CD8-positive, alpha-beta memory T cell (primary cell): ENCODE measurements at regions not wholly inside any gene's neighbourhood (a gene's known extent, or its start where the extent isn't known, plus 50 kb on each side); places are given as distances from the start of the nearest gene placed in this dataset.

Source experiments
- CTCF ChIA-PET: fragments of 350-600 bp; sonication (Branson Sonifier 250); formaldehyde crosslinking; loops from one replicate; lab custom pipeline; 2021; ENCODE audit warnings: antibody characterized with exemption; lab: Charles Lee
- POLR2A ChIA-PET: fragments of 350-600 bp; sonication (Branson Sonifier 250); formaldehyde crosslinking; loops from one replicate; lab custom pipeline; 2021; ENCODE audit warnings: antibody characterized with exemption; lab: Charles Lee
- DNase-seq, 5 donors: peaks; one replicate each; pipeline versions ENCODE4 v3.0.0 to v3.0.0-alpha.2; 2020 to 2022; ENCODE audit warnings: mixed read lengths in 1 of 5
- H3K27ac ChIP-seq: one replicate; pipeline ENCODE4 v1.7.0; 2013; ENCODE audit warnings: low read depth, mild to moderate bottlenecking, low read length, moderate library complexity
- H3K27me3 ChIP-seq: 2 replicates; pipeline ENCODE4 v1.7.0; 2013; ENCODE audit warnings: low read length, mild to moderate bottlenecking; ENCODE audit not compliant: insufficient read depth, poor library complexity, severe bottlenecking
- H3K36me3 ChIP-seq: 2 replicates; pipeline ENCODE4 v1.7.0; 2013; ENCODE audit warnings: mild to moderate bottlenecking, low read length, moderate library complexity; ENCODE audit not compliant: insufficient read depth
- H3K4me1 ChIP-seq: 2 replicates; pipeline ENCODE4 v1.7.0; 2013; ENCODE audit warnings: mild to moderate bottlenecking, low read length, moderate library complexity; ENCODE audit not compliant: insufficient read depth
- H3K4me3 ChIP-seq: 2 replicates; pipeline ENCODE4 v1.7.0; 2013; ENCODE audit warnings: mild to moderate bottlenecking, low read length
- H3K9me3 ChIP-seq: 2 replicates; pipeline ENCODE4 v1.7.0; 2013; ENCODE audit warnings: mild to moderate bottlenecking, low read length
- H3K27ac Mint-ChIP-seq, 8 donors: one replicate each; pipeline ENCODE4 v1.8.0; 2020 to 2021; ENCODE audit warnings: mixed read lengths in 8 of 8, mild to moderate bottlenecking in 6 of 8, inconsistent platforms in 3 of 8, moderate library complexity in 3 of 8
- H3K27me3 Mint-ChIP-seq, 2 donors: one replicate each; pipeline ENCODE4 v1.8.0; 2020 to 2021; ENCODE audit warnings: mixed read lengths in 2 of 2, mild to moderate bottlenecking in 1 of 2, moderate library complexity in 1 of 2
- H3K36me3 Mint-ChIP-seq, 3 donors: one replicate each; pipeline ENCODE4 v1.8.0; 2020 to 2021; ENCODE audit warnings: mixed read lengths in 3 of 3, inconsistent platforms in 1 of 3, mild to moderate bottlenecking in 1 of 3
- H3K4me1 Mint-ChIP-seq, 3 donors: one replicate each; pipeline ENCODE4 v1.8.0; 2020 to 2021; ENCODE audit warnings: mixed read lengths in 3 of 3, inconsistent platforms in 1 of 3, mild to moderate bottlenecking in 1 of 3
- H3K4me3 Mint-ChIP-seq, 7 donors: one replicate each; pipeline ENCODE4 v1.8.0; 2020 to 2021; ENCODE audit warnings: mixed read lengths in 7 of 7, mild to moderate bottlenecking in 6 of 7, moderate library complexity in 4 of 7, inconsistent platforms in 2 of 7
- H3K9me3 Mint-ChIP-seq, 5 donors: one replicate each; pipeline ENCODE4 v1.8.0; 2020 to 2022; ENCODE audit warnings: mixed read lengths in 5 of 5, mild to moderate bottlenecking in 3 of 5, moderate library complexity in 2 of 5, inconsistent platforms in 1 of 5

DNA sequence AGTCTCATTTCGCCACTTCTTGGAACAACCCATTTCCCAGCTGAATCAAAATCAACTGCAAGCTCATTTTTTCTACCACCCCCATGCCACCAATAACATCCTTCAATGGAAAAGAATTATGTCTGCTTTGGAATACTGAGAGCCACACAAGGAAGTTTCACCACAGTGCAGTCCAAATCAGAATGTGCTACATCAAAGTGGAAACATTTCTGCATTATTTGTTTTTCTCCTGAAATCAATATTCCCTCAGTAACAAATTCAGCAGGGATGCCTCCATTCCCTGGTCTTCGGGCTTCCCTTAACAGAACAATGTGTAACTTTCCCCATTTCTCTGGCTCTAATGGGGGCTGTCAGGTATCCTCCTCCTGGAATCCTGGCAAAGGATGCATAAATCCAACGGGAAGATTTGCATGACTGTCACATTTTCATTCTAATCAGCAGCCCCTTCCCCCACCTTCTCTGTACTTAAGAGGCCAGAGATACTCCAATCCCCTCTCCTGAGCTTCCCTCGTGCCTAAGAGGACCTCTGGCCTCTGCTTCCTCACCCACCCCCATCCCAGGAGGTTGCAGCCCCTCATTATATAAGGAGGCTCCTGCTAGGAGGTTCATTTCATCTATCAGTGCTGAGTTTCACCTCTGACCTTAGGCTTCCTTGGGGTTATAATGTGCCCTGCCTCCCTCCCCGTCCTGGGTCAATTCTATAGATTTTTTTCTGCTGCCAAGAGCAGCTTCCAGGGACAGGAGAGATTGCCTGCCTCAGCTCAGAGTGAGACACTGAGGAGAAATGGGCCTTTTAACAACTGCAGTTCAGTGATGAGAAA, 201.1 kb downstream of the OMA1 start:
- H3K27ac Mint-ChIP-seq = no peak overlapping the region
- CTCF ChIA-PET = no interaction called here
- no peak overlapping the region for H3K4me3 ChIP-seq

DNA sequence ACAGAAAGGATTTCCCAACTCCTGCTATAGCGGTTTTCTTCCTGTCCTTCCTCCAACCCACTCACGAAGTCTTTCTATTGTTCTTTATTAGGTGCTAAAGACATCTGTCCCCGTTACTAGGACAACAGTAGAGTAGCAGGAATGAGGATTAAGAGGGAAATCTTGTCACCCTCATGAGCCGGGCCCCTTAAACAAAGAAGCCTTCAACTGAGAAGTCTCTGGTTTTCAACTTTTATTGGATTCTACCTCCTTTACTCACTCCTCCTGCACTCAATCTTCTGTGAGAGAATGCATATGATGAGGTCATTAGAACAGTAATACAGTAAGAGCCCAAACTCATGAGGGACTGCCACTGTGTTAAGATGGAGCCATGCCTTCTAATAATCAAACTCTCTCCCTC, 206.3 kb downstream of the OMA1 start:
- Mint-ChIP-seq H3K27ac (no peak overlapping the region), H3K36me3 (peaks cover 0 to 8% (median 6%) of the 10 kb centered on the region in 3 donors), H3K9me3 (no peaks in the 10 kb centered on the region), H3K27me3 (no peaks in the 10 kb centered on the region), H3K4me3 (no peak overlapping the region), H3K4me1 (no peaks in the 10 kb centered on the region)
- Histone ChIP-seq H3K27ac (no peak overlapping the region), H3K36me3 (no peaks in the 10 kb centered on the region), H3K4me3 (no peak overlapping the region), H3K9me3 (no peaks in the 10 kb centered on the region), H3K27me3 (no peaks in the 10 kb centered on the region), H3K4me1 (no peaks in the 10 kb centered on the region)
- POLR2A ChIA-PET = no interaction called here
- CTCF ChIA-PET = no interaction called here
- no peak for DNase-seq

More for the DNA sequence above, 201.1 kb downstream of the OMA1 start:
- POLR2A ChIA-PET = no interaction called here
- H3K27me3 ChIP-seq = no peaks in the 10 kb centered on the region
- no peaks in the 10 kb centered on the region for H3K4me1 Mint-ChIP-seq
- no peak overlapping the region for H3K4me3 Mint-ChIP-seq
- no peak overlapping the region for H3K27ac ChIP-seq
- peaks cover 0 to 4% (median 0%) of the 10 kb centered on the region in 5 donors for H3K9me3 Mint-ChIP-seq
- no peak for DNase-seq
- no peaks in the 10 kb centered on the region for H3K27me3 Mint-ChIP-seq
- no peaks in the 10 kb centered on the region for H3K4me1 ChIP-seq
- H3K36me3 Mint-ChIP-seq = peaks cover 0 to 9% (median 4%) of the 10 kb centered on the region in 3 donors
- H3K9me3 ChIP-seq = no peaks in the 10 kb centered on the region
- no peaks in the 10 kb centered on the region for H3K36me3 ChIP-seq

DNA sequence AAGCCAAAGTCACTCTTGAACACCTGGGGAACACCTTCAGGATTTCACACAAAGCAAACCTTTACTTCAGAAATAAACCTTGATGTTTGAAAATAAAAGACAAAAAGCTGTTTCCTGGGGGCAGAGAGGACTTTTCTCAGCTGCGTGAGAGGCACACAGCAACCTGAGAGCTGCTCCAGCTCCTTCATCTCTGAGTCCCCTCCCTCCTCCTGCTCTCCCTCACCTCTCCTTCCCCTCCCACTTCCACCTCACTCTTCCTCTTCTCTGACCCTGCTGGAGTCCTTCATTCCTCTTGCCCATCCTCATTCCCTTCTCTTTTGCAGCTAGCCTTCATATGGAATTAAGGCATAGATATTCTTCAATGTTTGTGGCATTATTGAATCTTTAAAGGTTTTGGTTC, 208.4 kb downstream of the OMA1 start:
- Mint-ChIP-seq H3K27me3 (no peaks in the 10 kb centered on the region), H3K4me1 (no peaks in the 10 kb centered on the region), H3K27ac (no peak overlapping the region), H3K9me3 (no peaks in the 10 kb centered on the region), H3K4me3 (no peak overlapping the region), H3K36me3 (peaks cover 0 to 11% (median 5%) of the 10 kb centered on the region in 3 donors)
- Histone ChIP-seq H3K27ac (no peak overlapping the region), H3K4me1 (no peaks in the 10 kb centered on the region), H3K9me3 (no peaks in the 10 kb centered on the region), H3K27me3 (no peaks in the 10 kb centered on the region), H3K4me3 (no peak overlapping the region), H3K36me3 (no peaks in the 10 kb centered on the region)
- ChIA-PET POLR2A (no interaction called here), CTCF (no interaction called here)
- no peak for DNase-seq

DNA sequence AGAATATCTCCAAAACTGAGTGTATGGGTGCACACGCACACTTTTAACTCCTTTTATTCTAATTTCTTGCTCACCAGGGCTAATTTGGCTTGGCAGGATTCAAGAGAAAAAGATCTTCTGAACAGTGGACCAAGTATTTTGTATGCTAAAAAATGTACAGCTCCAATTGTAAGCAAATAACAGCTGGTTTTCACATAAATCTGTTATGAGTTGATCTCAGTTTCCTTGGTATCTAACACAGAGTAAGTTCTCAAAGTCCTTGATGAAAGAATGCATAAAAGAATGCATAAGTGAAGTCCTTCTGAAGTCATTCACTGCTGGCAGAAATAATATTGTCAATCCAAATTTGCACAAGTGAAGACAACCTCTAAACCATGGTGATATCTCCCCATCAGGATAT, 213.0 kb downstream of the OMA1 start:
- no peak for DNase-seq

GRCh38 chr1:58331156-58331555, 215.4 kb downstream of the OMA1 start:
- Histone ChIP-seq H3K4me1 (no peaks in the 10 kb centered on the region), H3K27me3 (no peaks in the 10 kb centered on the region), H3K4me3 (no peak overlapping the region), H3K36me3 (no peaks in the 10 kb centered on the region), H3K27ac (no peak overlapping the region), H3K9me3 (no peaks in the 10 kb centered on the region)
- ChIA-PET CTCF (no interaction called here), POLR2A (no interaction called here)
- H3K4me1 Mint-ChIP-seq = no peaks in the 10 kb centered on the region
- H3K27me3 Mint-ChIP-seq = no peaks in the 10 kb centered on the region
- H3K36me3 Mint-ChIP-seq = peaks cover 0 to 11% (median 0%) of the 10 kb centered on the region in 3 donors
- H3K4me3 Mint-ChIP-seq = no peak overlapping the region
- no peak overlapping the region for H3K27ac Mint-ChIP-seq
- no peak for DNase-seq
- no peaks in the 10 kb centered on the region for H3K9me3 Mint-ChIP-seq

More for the DNA sequence above, 213.0 kb downstream of the OMA1 start:
- ChIA-PET POLR2A (no interaction called here), CTCF (no interaction called here)
- Mint-ChIP-seq H3K4me3 (no peak overlapping the region), H3K9me3 (no peaks in the 10 kb centered on the region), H3K4me1 (no peaks in the 10 kb centered on the region), H3K27me3 (no peaks in the 10 kb centered on the region), H3K27ac (no peak overlapping the region), H3K36me3 (peaks cover 0 to 11% (median 0%) of the 10 kb centered on the region in 3 donors)
- Histone ChIP-seq H3K4me1 (no peaks in the 10 kb centered on the region), H3K27ac (no peak overlapping the region), H3K36me3 (no peaks in the 10 kb centered on the region), H3K27me3 (no peaks in the 10 kb centered on the region), H3K9me3 (no peaks in the 10 kb centered on the region), H3K4me3 (no peak overlapping the region)

DNA sequence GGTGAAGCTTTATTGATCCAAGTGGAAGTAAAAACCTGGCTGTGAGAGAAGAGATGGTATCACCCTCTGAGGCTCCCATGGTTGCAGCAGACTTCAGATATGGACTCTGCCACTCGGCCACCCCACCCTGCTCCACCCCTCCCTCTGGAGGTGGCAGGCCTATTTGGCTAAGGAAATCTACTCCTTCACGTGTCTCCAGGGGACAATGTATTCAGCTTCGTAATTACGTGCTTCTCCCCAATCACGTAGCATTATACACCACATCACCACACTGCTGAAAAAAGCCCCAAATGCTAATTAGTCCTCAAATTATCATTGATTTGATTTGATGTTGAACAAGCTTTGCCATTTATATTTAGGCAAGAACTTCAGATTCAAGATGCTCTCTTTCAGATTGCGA, 220.7 kb downstream of the OMA1 start:
- no peaks in the 10 kb centered on the region for H3K27me3 ChIP-seq
- H3K36me3 ChIP-seq = no peaks in the 10 kb centered on the region
- H3K36me3 Mint-ChIP-seq = peaks cover 0 to 10% (median 0%) of the 10 kb centered on the region in 3 donors
- H3K4me3 ChIP-seq = no peak overlapping the region
- H3K4me3 Mint-ChIP-seq = no peak overlapping the region
- H3K4me1 Mint-ChIP-seq = peaks cover 1 to 12% (median 10%) of the 10 kb centered on the region in 3 donors
- H3K27me3 Mint-ChIP-seq = no peaks in the 10 kb centered on the region
- H3K9me3 Mint-ChIP-seq = peaks cover 0 to 9% (median 5%) of the 10 kb centered on the region in 5 donors
- H3K4me1 ChIP-seq = peaks cover 12% of the 10 kb centered on the region
- no peak overlapping the region for H3K27ac ChIP-seq
- DNase-seq = no peak
- CTCF ChIA-PET = no interaction called here
- no peak overlapping the region for H3K27ac Mint-ChIP-seq
- POLR2A ChIA-PET = no interaction called here
- no peaks in the 10 kb centered on the region for H3K9me3 ChIP-seq

DNA sequence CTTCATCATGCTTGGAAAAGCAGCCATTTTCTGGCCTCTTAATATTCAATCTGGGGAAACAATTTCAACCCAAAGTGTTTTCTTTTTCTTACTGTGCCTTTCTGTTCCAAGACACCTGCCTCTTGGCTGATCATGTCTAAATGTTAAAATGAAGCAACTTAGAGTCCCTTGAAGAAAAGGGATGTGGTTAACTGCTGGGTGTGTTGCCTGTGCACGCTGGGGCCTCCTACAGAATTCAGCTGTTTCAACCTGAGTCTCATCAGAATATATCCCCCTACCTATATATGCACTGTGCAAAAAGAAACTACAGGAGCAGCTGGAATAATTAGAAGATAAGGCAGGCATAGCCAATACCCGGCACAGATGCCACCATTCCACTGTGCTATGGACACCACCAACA, 222.0 kb downstream of the OMA1 start:
- Mint-ChIP-seq H3K9me3 (peaks cover 0 to 9% (median 5%) of the 10 kb centered on the region in 5 donors), H3K27me3 (no peaks in the 10 kb centered on the region), H3K4me1 (peaks cover 1 to 12% (median 10%) of the 10 kb centered on the region in 3 donors), H3K36me3 (peaks cover 0 to 13% (median 5%) of the 10 kb centered on the region in 3 donors), H3K4me3 (peak overlapping the region in 3 of 7 donors; percentile 9 to 45 (median 37)), H3K27ac (peak overlapping the region in 5 of 8 donors; percentile 1 to 80 (median 24))
- Histone ChIP-seq H3K9me3 (no peaks in the 10 kb centered on the region), H3K4me3 (no peak overlapping the region), H3K36me3 (no peaks in the 10 kb centered on the region), H3K27me3 (no peaks in the 10 kb centered on the region), H3K4me1 (peaks cover 12% of the 10 kb centered on the region), H3K27ac (no peak overlapping the region)
- DNase-seq = peak in 1 of 5 donors; percentile 5
- CTCF ChIA-PET = no interaction called here
- POLR2A ChIA-PET = no interaction called here

- H3K36me3 ChIP-seq = no peaks in the 10 kb centered on the region
- H3K4me1 ChIP-seq = no peaks in the 10 kb centered on the region
- no peaks in the 10 kb centered on the region for H3K9me3 ChIP-seq
- H3K4me3 ChIP-seq = no peak overlapping the region
- no peaks in the 10 kb centered on the region for H3K27me3 ChIP-seq
- ChIA-PET POLR2A (no interaction called here), CTCF (interaction anchor here (0.8 kb wide), 1 partner anchor 10 kb away, joined by 3 read pairs; no protein-coding TSS in a partner anchor)
- H3K27me3 Mint-ChIP-seq = peaks cover 0 to 3% of the 10 kb centered on the region in 2 donors
- no peak for DNase-seq
- peak overlapping the region in 1 of 8 donors; percentile 17 for H3K27ac Mint-ChIP-seq
- peaks cover 0 to 9% (median 5%) of the 10 kb centered on the region in 5 donors for H3K9me3 Mint-ChIP-seq
- peaks cover 0 to 25% (median 6%) of the 10 kb centered on the region in 3 donors for H3K36me3 Mint-ChIP-seq
- no peak overlapping the region for H3K27ac ChIP-seq
- no peak overlapping the region for H3K4me3 Mint-ChIP-seq
- H3K4me1 Mint-ChIP-seq = no peaks in the 10 kb centered on the region
Observed at GRCh38 chr1:58318157-58319005, 228.1 kb downstream of the OMA1 start.
